Naive B cell (primary cell): ENCODE measurements at regions not wholly inside any gene's neighbourhood (a gene's known extent, or its start where the extent isn't known, plus 50 kb on each side); places are given as distances from the start of the nearest gene placed in this dataset.

Experiments
- ATAC-seq, 2 donors: fragments of 150-1000 bp; cut with Tn5 transposase; 2 replicates each; pipeline ENCODE4 v1.10.0; 2021; ENCODE audit warnings: low read depth in 2 of 2, mild to moderate bottlenecking in 2 of 2, moderate library complexity in 2 of 2
- DNase-seq: peaks from one replicate; pipeline ENCODE4 v3.0.0; 2022
- H3K27ac Mint-ChIP-seq, 6 donors: one replicate each; pipeline ENCODE4 v1.8.0; 2020 to 2022; ENCODE audit warnings: mild to moderate bottlenecking in 6 of 6, mixed read lengths in 6 of 6, moderate library complexity in 5 of 6, inconsistent platforms in 2 of 6
- H3K27me3 Mint-ChIP-seq, 3 donors: one replicate each; pipeline ENCODE4 v1.8.0; 2021 to 2022; ENCODE audit warnings: mixed read lengths in 3 of 3, mild to moderate bottlenecking in 1 of 3
- H3K36me3 Mint-ChIP-seq, 2 donors: one replicate each; pipeline ENCODE4 v1.8.0; 2020 to 2022; ENCODE audit warnings: mixed read lengths in 2 of 2, inconsistent platforms in 1 of 2, mild to moderate bottlenecking in 1 of 2
- H3K4me1 Mint-ChIP-seq, 3 donors: one replicate each; pipeline ENCODE4 v1.8.0; 2020 to 2022; ENCODE audit warnings: mixed read lengths in 3 of 3, inconsistent platforms in 1 of 3, mild to moderate bottlenecking in 1 of 3, moderate library complexity in 1 of 3
- H3K4me3 Mint-ChIP-seq, 8 donors: one replicate each; pipeline ENCODE4 v1.8.0; 2020 to 2022; ENCODE audit warnings: mild to moderate bottlenecking in 8 of 8, mixed read lengths in 8 of 8, moderate library complexity in 8 of 8, inconsistent platforms in 2 of 8
- H3K9me3 Mint-ChIP-seq, 7 donors: one replicate each; pipeline ENCODE4 v1.8.0; 2020 to 2022; ENCODE audit warnings: mixed read lengths in 7 of 7, mild to moderate bottlenecking in 5 of 7, inconsistent platforms in 2 of 7, moderate library complexity in 1 of 7

DNA sequence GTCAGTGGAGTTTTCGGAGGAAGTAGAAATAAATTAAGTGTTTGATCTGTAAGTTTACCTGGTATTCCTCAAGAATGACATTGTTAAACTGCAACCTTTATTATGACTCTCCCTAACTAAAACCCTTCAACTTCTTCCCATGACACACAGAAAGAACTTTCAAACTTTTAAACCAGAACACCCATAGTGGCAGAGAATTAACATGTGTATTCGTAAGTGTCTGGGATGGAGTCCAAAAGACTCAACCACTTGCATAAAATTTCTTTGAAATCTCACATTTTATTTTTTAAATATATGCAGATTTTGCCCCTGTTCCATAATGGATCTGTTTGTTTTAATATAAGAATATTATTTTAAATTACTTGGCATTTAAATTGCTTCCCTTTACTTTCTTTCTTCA lies 54.6 kb upstream of the PLXNA4 start:
- ATAC-seq (no peak), DNase-seq (no peak)
- Mint-ChIP-seq H3K4me3 (no peak overlapping the region), H3K4me1 (no peaks in the 10 kb centered on the region), H3K27ac (no peak overlapping the region), H3K9me3 (peaks cover 0 to 4% (median 0%) of the 10 kb centered on the region in 7 donors), H3K36me3 (no peaks in the 10 kb centered on the region), H3K27me3 (peaks cover 0 to 6% (median 0%) of the 10 kb centered on the region in 3 donors)
